SK-N-SH treated with all-trans-retinoic acid at 6 μM for 48 hours (cell line): ENCODE measurements at regions not wholly inside any gene's neighbourhood (a gene's known extent, or its start where the extent isn't known, plus 50 kb on each side); places are given as distances from the start of the nearest gene placed in this dataset.
A peak's percentile ranks its signal among the peaks of the same experiment; 100 is the strongest.

Source experiments
- ATAC-seq: fragments of 200-7000 bp; cut with Tn5 transposase; 3 replicates; pipeline ENCODE4 v1.9.1; 2020; ENCODE audit warnings: mild to moderate bottlenecking, moderate library complexity
- ARNTL ChIP-seq: fragments of 450-650 bp; formaldehyde crosslinking; IDR thresholded peaks from 2 replicates; pipeline ENCODE4 v1.5.0; 2020; ENCODE audit warnings: low read depth, mild to moderate bottlenecking, moderate library complexity, borderline replicate concordance
- BACH2 ChIP-seq: fragments of 250-450 bp; sonication (Bioruptor Pico); IDR thresholded peaks from 2 replicates; pipeline ENCODE4 v1.9.0; 2021; ENCODE audit warnings: mild to moderate bottlenecking, borderline replicate concordance
- CSDC2 ChIP-seq: fragments of 250-450 bp; sonication (Bioruptor Pico); IDR thresholded peaks from 2 replicates; pipeline ENCODE4 v1.5.0; 2020; ENCODE audit warnings: mild to moderate bottlenecking, moderate library complexity
- GLIS3 ChIP-seq: fragments of 250-450 bp; sonication (Bioruptor Pico); IDR thresholded peaks from 2 replicates; pipeline ENCODE4 v1.5.0; 2020; ENCODE audit warnings: mild to moderate bottlenecking, moderate library complexity
- ISL1 ChIP-seq: fragments of 250-450 bp; sonication (Bioruptor Pico); IDR thresholded peaks from 2 replicates; pipeline ENCODE4 v2.1.2; 2022; ENCODE audit warnings: mild to moderate bottlenecking, moderate library complexity
- OSR1 ChIP-seq: fragments of 250-450 bp; sonication (Bioruptor Pico); IDR thresholded peaks from 2 replicates; pipeline ENCODE4 v1.8.0; 2022; ENCODE audit warnings: moderate library complexity, mild to moderate bottlenecking, inconsistent platforms
- PPARA ChIP-seq: fragments of 250-450 bp; sonication (Bioruptor Pico); IDR thresholded peaks from 2 replicates; pipeline ENCODE4 v1.5.0; 2020; ENCODE audit warnings: mild to moderate bottlenecking, borderline replicate concordance
- RARB ChIP-seq: fragments of 250-450 bp; sonication (Bioruptor Pico); IDR thresholded peaks from 2 replicates; pipeline ENCODE4 v1.8.0; 2021; ENCODE audit warnings: mild to moderate bottlenecking, moderate library complexity
- SNAI2 ChIP-seq: fragments of 250-450 bp; sonication (Bioruptor Pico); IDR thresholded peaks from 2 replicates; pipeline ENCODE4 v1.5.0; 2020; ENCODE audit warnings: mild to moderate bottlenecking, moderate library complexity
- TCF4 ChIP-seq: fragments of 250-450 bp; sonication (Bioruptor Pico); IDR thresholded peaks from 2 replicates; pipeline ENCODE4 v1.8.0; 2021; ENCODE audit warnings: mild to moderate bottlenecking, moderate library complexity, borderline replicate concordance
- TOX ChIP-seq: fragments of 250-450 bp; sonication (Bioruptor Pico); IDR thresholded peaks from 2 replicates; pipeline ENCODE4 v1.8.0; 2021; ENCODE audit warnings: mild to moderate bottlenecking, moderate library complexity, borderline replicate concordance
- ZC3H10 ChIP-seq: fragments of 250-450 bp; sonication (Bioruptor Pico); IDR thresholded peaks from 2 replicates; pipeline ENCODE4 v1.5.1; 2021; ENCODE audit warnings: mild to moderate bottlenecking, moderate library complexity
- ZFP3 ChIP-seq: fragments of 250-450 bp; sonication (Bioruptor Pico); IDR thresholded peaks from 2 replicates; pipeline ENCODE4 v1.5.0; 2020; ENCODE audit warnings: mild to moderate bottlenecking, moderate library complexity
- ZFP30 ChIP-seq: fragments of 450-650 bp; formaldehyde crosslinking; IDR thresholded peaks from 2 replicates; pipeline ENCODE4 v1.5.0; 2022; ENCODE audit warnings: mild to moderate bottlenecking, moderate library complexity
- ZNF565 ChIP-seq: fragments of 450-650 bp; formaldehyde crosslinking; conservative IDR thresholded peaks from 2 replicates; pipeline ENCODE4 v1.5.0; 2020; ENCODE audit warnings: low read depth, mild to moderate bottlenecking, moderate library complexity
- ZNF70 ChIP-seq: fragments of 450-650 bp; formaldehyde crosslinking; IDR thresholded peaks from 2 replicates; pipeline ENCODE4 v1.5.0; 2020; ENCODE audit warnings: mild to moderate bottlenecking, moderate library complexity
- ZNF8 ChIP-seq: fragments of 450-650 bp; formaldehyde crosslinking; IDR thresholded peaks from 2 replicates; pipeline ENCODE4 v1.5.0; 2020; ENCODE audit warnings: mild to moderate bottlenecking, moderate library complexity
- TF ChIP-seq, protein P1 (sequence below): fragments of 250-450 bp; sonication (Bioruptor Pico); IDR thresholded peaks from 2 replicates; pipeline ENCODE4 v1.8.0; 2021; ENCODE audit warnings: low read depth, mild to moderate bottlenecking, moderate library complexity, borderline replicate concordance
- TF ChIP-seq, protein P2 (sequence below): fragments of 250-450 bp; sonication (Bioruptor Pico); IDR thresholded peaks from 2 replicates; pipeline ENCODE4 v1.8.0; 2020; ENCODE audit warnings: mild to moderate bottlenecking, moderate library complexity, borderline replicate concordance
- TF ChIP-seq, protein P3 (sequence below): fragments of 250-450 bp; sonication (Bioruptor Pico); IDR thresholded peaks from 2 replicates; pipeline ENCODE4 v1.5.0; 2020; ENCODE audit warnings: mild to moderate bottlenecking, moderate library complexity
- TF ChIP-seq, protein P4 (sequence below): fragments of 250-450 bp; sonication (Bioruptor Pico); IDR thresholded peaks from 2 replicates; pipeline ENCODE4 v1.5.1; 2020; ENCODE audit warnings: low read depth, mild to moderate bottlenecking, moderate library complexity

DNA sequence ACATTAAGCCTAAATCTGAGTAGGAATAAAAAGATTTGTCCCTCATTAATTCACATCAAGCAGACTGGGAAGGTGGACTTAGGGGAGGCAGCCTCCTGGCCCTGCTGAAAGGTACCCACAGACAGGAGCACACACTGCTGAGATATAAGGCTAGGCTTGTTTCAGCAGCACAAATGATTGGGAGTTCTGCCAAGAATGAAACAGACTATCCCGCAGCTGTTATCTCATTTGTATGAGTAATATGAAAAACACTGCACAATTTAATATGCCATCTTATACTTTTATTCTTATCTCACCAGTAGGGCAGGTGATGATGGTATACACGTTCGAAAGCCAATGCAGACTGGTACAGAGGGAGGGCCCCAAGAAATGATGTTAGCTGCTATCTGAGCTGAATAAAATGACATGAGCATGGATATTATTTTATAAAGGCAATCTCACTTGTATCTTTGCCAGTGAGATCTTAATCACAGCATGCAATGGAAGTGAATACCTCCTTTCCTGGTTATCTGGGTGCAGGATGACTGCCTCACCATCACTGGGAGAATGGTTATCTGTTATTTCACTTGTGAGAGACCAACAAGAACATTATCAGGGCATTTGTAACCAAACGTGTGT is 258.7 kb upstream of the PPP2R3A start:
- peak; percentile 16; the same call in 1 of the 2 replicates for TF ChIP-seq TCF4 (CRISPR knock-in tag)
- TF ChIP-seq GLIS3 (CRISPR knock-in tag): no peak
- ATAC-seq: no peak

DNA sequence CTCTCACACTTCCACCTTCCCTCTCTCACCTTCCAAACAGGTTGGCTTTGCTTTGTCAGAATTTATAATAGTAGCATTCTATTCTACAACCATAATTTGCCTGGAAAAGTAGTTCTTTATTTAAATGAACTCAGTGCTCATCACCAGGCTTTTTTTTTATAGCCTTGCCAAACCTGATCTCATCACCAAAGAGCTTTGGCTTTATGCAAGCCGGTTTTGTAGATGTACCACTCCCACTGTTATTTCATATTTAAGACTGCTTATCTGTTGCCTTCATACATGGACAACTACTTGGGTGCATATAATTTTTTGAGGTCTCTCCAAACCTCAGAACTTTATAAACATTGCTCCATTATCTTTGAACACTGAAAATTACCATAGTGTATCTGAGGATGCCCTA is 246.1 kb upstream of the PPP2R3A start:
- ATAC-seq: no peak
- TF ChIP-seq TCF4 (CRISPR knock-in tag) (no peak), BACH2 (CRISPR knock-in tag) (no peak), SNAI2 (no peak), ZFP3 (CRISPR knock-in tag) (no peak), CSDC2 (CRISPR knock-in tag) (no peak)
- TF ChIP-seq, protein P1, sequence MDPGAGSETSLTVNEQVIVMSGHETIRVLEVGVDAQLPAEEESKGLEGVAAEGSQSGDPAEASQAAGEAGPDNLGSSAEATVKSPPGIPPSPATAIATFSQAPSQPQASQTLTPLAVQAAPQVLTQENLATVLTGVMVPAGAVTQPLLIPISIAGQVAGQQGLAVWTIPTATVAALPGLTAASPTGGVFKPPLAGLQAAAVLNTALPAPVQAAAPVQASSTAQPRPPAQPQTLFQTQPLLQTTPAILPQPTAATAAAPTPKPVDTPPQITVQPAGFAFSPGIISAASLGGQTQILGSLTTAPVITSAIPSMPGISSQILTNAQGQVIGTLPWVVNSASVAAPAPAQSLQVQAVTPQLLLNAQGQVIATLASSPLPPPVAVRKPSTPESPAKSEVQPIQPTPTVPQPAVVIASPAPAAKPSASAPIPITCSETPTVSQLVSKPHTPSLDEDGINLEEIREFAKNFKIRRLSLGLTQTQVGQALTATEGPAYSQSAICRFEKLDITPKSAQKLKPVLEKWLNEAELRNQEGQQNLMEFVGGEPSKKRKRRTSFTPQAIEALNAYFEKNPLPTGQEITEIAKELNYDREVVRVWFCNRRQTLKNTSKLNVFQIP (CRISPR knock-in tag): no peak
- TF ChIP-seq, protein P2, sequence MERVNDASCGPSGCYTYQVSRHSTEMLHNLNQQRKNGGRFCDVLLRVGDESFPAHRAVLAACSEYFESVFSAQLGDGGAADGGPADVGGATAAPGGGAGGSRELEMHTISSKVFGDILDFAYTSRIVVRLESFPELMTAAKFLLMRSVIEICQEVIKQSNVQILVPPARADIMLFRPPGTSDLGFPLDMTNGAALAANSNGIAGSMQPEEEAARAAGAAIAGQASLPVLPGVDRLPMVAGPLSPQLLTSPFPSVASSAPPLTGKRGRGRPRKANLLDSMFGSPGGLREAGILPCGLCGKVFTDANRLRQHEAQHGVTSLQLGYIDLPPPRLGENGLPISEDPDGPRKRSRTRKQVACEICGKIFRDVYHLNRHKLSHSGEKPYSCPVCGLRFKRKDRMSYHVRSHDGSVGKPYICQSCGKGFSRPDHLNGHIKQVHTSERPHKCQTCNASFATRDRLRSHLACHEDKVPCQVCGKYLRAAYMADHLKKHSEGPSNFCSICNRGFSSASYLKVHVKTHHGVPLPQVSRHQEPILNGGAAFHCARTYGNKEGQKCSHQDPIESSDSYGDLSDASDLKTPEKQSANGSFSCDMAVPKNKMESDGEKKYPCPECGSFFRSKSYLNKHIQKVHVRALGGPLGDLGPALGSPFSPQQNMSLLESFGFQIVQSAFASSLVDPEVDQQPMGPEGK (CRISPR knock-in tag): no peak
- TF ChIP-seq, protein P3, sequence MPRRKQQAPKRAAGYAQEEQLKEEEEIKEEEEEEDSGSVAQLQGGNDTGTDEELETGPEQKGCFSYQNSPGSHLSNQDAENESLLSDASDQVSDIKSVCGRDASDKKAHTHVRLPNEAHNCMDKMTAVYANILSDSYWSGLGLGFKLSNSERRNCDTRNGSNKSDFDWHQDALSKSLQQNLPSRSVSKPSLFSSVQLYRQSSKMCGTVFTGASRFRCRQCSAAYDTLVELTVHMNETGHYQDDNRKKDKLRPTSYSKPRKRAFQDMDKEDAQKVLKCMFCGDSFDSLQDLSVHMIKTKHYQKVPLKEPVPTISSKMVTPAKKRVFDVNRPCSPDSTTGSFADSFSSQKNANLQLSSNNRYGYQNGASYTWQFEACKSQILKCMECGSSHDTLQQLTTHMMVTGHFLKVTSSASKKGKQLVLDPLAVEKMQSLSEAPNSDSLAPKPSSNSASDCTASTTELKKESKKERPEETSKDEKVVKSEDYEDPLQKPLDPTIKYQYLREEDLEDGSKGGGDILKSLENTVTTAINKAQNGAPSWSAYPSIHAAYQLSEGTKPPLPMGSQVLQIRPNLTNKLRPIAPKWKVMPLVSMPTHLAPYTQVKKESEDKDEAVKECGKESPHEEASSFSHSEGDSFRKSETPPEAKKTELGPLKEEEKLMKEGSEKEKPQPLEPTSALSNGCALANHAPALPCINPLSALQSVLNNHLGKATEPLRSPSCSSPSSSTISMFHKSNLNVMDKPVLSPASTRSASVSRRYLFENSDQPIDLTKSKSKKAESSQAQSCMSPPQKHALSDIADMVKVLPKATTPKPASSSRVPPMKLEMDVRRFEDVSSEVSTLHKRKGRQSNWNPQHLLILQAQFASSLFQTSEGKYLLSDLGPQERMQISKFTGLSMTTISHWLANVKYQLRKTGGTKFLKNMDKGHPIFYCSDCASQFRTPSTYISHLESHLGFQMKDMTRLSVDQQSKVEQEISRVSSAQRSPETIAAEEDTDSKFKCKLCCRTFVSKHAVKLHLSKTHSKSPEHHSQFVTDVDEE (CRISPR knock-in tag): no peak
- TF ChIP-seq, protein P4, sequence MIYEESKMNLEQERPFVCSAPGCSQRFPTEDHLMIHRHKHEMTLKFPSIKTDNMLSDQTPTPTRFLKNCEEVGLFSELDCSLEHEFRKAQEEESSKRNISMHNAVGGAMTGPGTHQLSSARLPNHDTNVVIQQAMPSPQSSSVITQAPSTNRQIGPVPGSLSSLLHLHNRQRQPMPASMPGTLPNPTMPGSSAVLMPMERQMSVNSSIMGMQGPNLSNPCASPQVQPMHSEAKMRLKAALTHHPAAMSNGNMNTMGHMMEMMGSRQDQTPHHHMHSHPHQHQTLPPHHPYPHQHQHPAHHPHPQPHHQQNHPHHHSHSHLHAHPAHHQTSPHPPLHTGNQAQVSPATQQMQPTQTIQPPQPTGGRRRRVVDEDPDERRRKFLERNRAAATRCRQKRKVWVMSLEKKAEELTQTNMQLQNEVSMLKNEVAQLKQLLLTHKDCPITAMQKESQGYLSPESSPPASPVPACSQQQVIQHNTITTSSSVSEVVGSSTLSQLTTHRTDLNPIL (CRISPR knock-in tag): no peak

DNA sequence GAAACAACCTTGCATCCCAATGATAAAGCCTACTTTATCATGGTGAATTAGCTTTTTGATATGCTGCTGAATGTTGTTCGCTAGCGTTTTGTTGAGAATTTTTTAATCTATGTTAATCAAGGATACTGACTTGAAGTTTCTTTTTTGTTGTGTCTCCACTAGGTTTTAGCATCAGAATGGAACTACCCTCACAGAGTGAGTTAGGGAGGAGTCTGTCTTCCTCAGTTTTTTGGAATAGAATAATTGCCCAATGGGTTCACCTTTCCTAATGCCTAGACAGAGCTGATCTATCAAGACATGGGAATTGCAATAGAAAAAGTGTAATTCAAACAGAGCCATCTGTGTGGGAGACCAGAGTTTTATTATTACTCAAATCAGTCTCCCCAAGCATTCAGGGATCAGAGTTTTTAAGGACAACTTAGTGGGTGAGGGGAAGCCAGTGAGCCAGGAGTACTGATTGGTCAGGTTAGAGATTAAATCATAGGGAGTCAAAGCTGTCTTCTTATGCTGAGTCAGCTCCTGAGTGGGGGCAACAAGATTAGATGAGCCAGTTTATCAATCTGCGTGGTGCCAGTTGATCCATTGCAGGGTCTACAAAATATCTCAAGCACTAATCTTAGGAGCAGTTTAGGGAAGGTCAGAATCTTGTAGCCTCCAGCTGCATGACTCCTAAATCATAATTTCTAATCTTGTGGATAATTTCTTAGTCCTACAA is 237.4 kb upstream of the PPP2R3A start:
- ATAC-seq: no peak
- TF ChIP-seq PPARA (no peak), BACH2 (CRISPR knock-in tag) (no peak), ISL1 (CRISPR knock-in tag) (no peak), GLIS3 (CRISPR knock-in tag) (no peak), ZFP30 (CRISPR knock-in tag) (no peak), RARB (no peak), ZC3H10 (CRISPR knock-in tag) (no peak), OSR1 (no peak), ZNF70 (CRISPR knock-in tag) (no peak), SNAI2 (no peak), ZNF8 (CRISPR knock-in tag) (no peak), TOX (CRISPR knock-in tag) (no peak), ZNF565 (no peak), ARNTL (CRISPR knock-in tag) (no peak), TCF4 (CRISPR knock-in tag) (no peak)
- TF ChIP-seq, protein P4 (CRISPR knock-in tag): no peak
- TF ChIP-seq, protein P1 (CRISPR knock-in tag): no peak
- TF ChIP-seq, protein P2 (CRISPR knock-in tag): no peak
